ENCODE measurements at regions not wholly inside any gene's neighbourhood (a gene's known extent, or its start where the extent isn't known, plus 50 kb on each side); places are given as distances from the start of the nearest gene placed in this dataset.
A peak's percentile ranks its signal among the peaks of the same experiment; 100 is the strongest.

GRCh38 chr2:107569496-107569895 lies 257.2 kb upstream of the RGPD4 start:
- no peak for TF ChIP-seq GATA2 (IDR thresholded peaks at IDR 0.05; ENCODE audit: low read depth, low read length)
- no peak for TF ChIP-seq GATA3 (IDR thresholded peaks at IDR 0.05; ENCODE audit: low read depth, low read length)

- TF ChIP-seq GATA3 (IDR thresholded peaks at IDR 0.05; ENCODE audit: low read depth, low read length), result no peak
- TF ChIP-seq GATA2 (IDR thresholded peaks at IDR 0.05; ENCODE audit: low read depth, low read length), result no peak
These were observed 255.8 kb upstream of the RGPD4 start for GRCh38 chr2:107570876-107571275.

- no peak for TF ChIP-seq GATA2 (IDR thresholded peaks at IDR 0.05; ENCODE audit: low read depth, low read length)
- no peak for TF ChIP-seq GATA3 (IDR thresholded peaks at IDR 0.05; ENCODE audit: low read depth, low read length)
These were observed 249.7 kb upstream of the RGPD4 start for GRCh38 chr2:107576991-107577390.

- TF ChIP-seq GATA3 (IDR thresholded peaks at IDR 0.05; ENCODE audit: low read depth, low read length), result no peak
These were observed 244.2 kb upstream of the RGPD4 start for GRCh38 chr2:107582487-107582886.

- TF ChIP-seq GATA2 (IDR thresholded peaks at IDR 0.05; ENCODE audit: low read depth, low read length), result no peak
- no peak for TF ChIP-seq GATA3 (IDR thresholded peaks at IDR 0.05; ENCODE audit: low read depth, low read length)
These were observed 242.1 kb upstream of the RGPD4 start for GRCh38 chr2:107584577-107584976.

DNA sequence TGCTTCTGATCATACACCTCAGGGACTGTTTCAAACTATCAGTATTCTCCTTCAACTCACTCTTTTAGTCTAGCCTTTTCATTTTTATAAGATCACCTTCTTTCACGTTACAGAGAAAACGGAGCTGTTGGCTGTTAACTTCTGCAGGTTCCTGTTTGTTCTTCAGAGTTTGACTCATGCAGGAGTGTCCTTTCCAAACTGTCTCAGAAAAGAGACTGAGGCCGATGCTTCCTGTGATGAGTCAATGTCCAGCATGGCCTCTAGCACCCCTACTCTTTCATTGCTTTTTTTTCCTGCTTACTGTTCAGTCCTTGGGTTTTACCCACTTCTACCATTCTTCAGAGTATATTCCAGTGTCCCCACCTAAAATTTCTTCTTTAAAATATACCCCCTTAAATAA lies 240.8 kb upstream of the RGPD4 start:
- TF ChIP-seq GATA2 (IDR thresholded peaks at IDR 0.05; ENCODE audit: low read depth, low read length) (no peak), GATA3 (IDR thresholded peaks at IDR 0.05; ENCODE audit: low read depth, low read length) (no peak)

DNA sequence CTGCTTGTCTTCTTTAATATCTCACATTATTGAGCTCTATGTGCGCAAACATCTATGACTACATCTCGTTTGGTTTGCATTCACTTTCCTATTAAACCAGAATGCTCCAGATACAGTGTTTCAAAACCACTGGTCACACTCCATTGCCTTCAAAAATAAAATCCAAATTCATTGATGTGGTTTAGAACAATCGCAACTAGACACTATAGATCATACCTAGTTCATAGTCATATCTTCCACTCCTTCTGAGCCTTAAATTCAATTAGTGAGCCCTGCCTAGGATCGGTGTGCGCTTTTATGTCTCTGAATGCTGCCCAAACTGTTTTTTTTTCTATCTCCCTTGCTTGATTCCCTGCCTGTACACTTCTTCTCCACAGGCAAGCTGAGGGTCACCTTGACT lies 238.5 kb upstream of the RGPD4 start:
- TF ChIP-seq GATA3 (IDR thresholded peaks at IDR 0.05; ENCODE audit: low read depth, low read length), result no peak
- TF ChIP-seq GATA2 (IDR thresholded peaks at IDR 0.05; ENCODE audit: low read depth, low read length), result no peak

DNA sequence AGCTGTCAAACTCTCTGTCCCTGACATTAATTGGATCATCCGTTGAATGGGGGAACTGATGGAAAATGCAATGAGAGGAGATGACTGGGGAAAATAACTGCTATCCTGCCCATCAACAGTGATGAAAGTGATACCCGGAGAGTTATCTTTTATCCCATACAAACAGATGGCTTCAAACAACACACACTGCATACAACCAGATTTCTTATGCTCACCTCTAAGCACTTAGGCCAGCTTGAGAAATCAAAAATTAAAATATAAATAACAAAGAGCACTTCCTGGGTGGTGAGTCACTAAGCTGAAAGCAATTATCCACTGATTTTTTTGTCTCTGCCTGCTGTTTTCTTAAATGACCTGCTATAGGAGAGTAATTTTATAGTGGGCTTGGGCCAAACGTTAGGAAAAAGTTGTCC lies 237.6 kb upstream of the RGPD4 start:
- peak; percentile 78 for TF ChIP-seq GATA2 (IDR thresholded peaks at IDR 0.05; ENCODE audit: low read depth, low read length)
- TF ChIP-seq GATA3 (IDR thresholded peaks at IDR 0.05; ENCODE audit: low read depth, low read length), result peak; percentile 47; the same call in 1 of the 2 replicates

DNA sequence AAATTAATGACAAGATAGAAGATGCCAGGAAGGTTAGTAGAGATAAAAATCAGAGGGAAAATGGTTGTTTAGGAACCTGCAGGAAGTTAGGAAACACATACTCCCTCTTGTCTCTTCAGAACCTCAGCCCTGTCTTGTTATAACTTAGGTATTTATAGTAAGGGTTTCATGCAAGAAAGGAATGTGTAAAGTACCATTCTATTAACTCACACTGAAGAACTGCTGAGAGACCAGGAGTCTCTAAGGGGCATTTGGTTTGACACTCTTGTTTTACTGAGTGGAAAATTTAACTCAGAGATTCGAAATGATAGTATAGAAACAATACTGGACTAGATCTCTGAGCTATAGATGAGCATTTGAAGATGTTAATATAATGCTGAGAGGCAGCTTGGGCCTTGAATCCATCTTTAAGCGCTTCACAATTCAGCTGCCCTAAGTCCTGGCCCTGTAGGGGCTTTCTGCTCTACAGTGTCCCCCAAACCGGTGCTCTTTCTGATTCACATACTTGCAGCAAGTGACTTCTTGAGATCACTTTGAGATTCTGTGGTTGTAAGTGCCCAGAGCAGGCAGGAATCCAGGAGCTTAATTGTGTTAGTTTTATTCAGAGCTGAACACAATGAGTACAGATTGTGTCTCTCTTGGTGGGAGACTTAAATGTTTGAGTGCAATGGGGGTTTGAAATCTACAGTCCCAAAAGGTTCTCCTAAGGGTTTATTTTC lies 235.0 kb upstream of the RGPD4 start:
- TF ChIP-seq GATA2 (IDR thresholded peaks at IDR 0.05; ENCODE audit: low read depth, low read length) (no peak), GATA3 (IDR thresholded peaks at IDR 0.05; ENCODE audit: low read depth, low read length) (no peak)

- TF ChIP-seq GATA3 (IDR thresholded peaks at IDR 0.05; ENCODE audit: low read depth, low read length) (no peak), GATA2 (IDR thresholded peaks at IDR 0.05; ENCODE audit: low read depth, low read length) (no peak)
These were observed 234.4 kb upstream of the RGPD4 start for GRCh38 chr2:107592280-107592624.

GRCh38 chr2:107595285-107595684 lies 231.4 kb upstream of the RGPD4 start:
- TF ChIP-seq GATA2 (IDR thresholded peaks at IDR 0.05; ENCODE audit: low read depth, low read length), result no peak
- TF ChIP-seq GATA3 (IDR thresholded peaks at IDR 0.05; ENCODE audit: low read depth, low read length), result no peak

- TF ChIP-seq GATA2 (IDR thresholded peaks at IDR 0.05; ENCODE audit: low read depth, low read length) (no peak), GATA3 (IDR thresholded peaks at IDR 0.05; ENCODE audit: low read depth, low read length) (no peak)
These were observed 230.9 kb upstream of the RGPD4 start for GRCh38 chr2:107595749-107596148.

DNA sequence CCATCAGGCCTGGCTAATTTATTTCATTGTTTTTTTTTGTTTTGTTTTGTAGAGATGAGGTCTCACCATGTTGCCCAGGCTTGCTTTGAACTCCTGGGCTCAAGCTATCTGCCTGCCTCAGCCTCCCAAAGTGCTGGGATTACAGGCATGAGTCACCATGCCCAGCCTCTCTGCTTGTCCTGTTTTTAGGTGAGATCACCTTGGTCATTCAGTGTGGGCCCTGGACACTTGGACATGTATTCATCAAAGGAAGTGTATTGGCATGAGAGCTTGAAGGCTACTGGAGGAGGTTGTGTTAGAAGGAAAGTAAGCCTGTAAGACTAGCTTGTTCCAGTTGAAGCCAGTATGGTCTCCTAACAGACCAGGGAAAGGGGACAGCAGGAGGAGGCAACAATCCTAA lies 229.2 kb upstream of the RGPD4 start:
- TF ChIP-seq GATA2 (IDR thresholded peaks at IDR 0.05; ENCODE audit: low read depth, low read length) (no peak), GATA3 (IDR thresholded peaks at IDR 0.05; ENCODE audit: low read depth, low read length) (no peak)

GRCh38 chr2:107602801-107603200 lies 223.9 kb upstream of the RGPD4 start:
- TF ChIP-seq GATA2 (IDR thresholded peaks at IDR 0.05; ENCODE audit: low read depth, low read length) (no peak), GATA3 (IDR thresholded peaks at IDR 0.05; ENCODE audit: low read depth, low read length) (no peak)

GRCh38 chr2:107607054-107607453 lies 219.6 kb upstream of the RGPD4 start:
- TF ChIP-seq GATA3 (IDR thresholded peaks at IDR 0.05; ENCODE audit: low read depth, low read length) (no peak), GATA2 (IDR thresholded peaks at IDR 0.05; ENCODE audit: low read depth, low read length) (no peak)

DNA sequence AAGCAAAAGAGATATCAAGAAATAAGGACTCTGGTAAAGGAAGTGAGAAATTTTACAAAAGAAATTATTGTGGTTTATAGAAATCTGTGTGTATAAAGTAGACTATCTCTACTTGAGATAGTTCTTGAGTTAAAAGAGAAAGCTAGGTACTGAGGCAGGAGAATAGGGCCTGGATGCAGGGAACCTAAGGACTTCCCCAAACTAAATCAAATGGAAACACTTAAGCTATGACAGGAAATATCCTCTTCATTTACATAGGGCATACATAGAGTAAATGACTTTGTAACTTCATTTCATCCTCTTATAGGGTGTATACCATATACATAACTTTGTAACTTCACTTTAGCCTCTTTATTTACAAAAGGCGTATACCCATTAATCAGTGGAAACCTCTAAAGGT lies 219.2 kb upstream of the RGPD4 start:
- TF ChIP-seq GATA3 (IDR thresholded peaks at IDR 0.05; ENCODE audit: low read depth, low read length) (no peak), GATA2 (IDR thresholded peaks at IDR 0.05; ENCODE audit: low read depth, low read length) (no peak)

All from SH-SY5Y (cell line).